ENCODE measurements at regions not wholly inside any gene's neighbourhood (a gene's known extent, or its start where the extent isn't known, plus 50 kb on each side); places are given as distances from the start of the nearest gene placed in this dataset.

- TF ChIP-seq CTCF (IDR thresholded peaks at IDR 0.05) (no peak), POLR2A (IDR thresholded peaks at IDR 0.05) (no peak)
Observed at GRCh38 chr9:100911273-100911672, 117.3 kb upstream of the PLPPR1 start.

Data from heart left ventricle (tissue), 13 donors.